ENCODE measurements at regions not wholly inside any gene's neighbourhood (a gene's known extent, or its start where the extent isn't known, plus 50 kb on each side); places are given as distances from the start of the nearest gene placed in this dataset.

DNA sequence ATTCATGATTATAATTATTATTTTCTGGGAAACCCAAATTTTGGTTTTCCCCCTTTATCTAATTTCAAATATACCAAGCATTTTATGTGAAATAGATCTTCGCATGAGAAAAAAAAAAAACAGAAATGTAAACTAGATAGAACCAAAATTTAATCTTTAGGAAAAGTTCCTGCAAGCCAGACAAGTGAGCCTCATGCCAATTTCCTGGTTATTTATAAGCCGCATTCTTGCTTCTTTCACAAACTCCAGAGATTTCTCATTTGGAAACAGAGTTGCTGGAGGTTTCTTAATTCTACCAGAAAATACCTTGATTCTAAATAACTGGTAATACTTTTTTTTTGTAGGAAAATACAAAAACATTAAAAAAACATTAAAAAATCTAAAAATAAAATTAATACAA, 690.4 kb upstream of the IGFBP3 start:
- TF ChIP-seq, protein P1, sequence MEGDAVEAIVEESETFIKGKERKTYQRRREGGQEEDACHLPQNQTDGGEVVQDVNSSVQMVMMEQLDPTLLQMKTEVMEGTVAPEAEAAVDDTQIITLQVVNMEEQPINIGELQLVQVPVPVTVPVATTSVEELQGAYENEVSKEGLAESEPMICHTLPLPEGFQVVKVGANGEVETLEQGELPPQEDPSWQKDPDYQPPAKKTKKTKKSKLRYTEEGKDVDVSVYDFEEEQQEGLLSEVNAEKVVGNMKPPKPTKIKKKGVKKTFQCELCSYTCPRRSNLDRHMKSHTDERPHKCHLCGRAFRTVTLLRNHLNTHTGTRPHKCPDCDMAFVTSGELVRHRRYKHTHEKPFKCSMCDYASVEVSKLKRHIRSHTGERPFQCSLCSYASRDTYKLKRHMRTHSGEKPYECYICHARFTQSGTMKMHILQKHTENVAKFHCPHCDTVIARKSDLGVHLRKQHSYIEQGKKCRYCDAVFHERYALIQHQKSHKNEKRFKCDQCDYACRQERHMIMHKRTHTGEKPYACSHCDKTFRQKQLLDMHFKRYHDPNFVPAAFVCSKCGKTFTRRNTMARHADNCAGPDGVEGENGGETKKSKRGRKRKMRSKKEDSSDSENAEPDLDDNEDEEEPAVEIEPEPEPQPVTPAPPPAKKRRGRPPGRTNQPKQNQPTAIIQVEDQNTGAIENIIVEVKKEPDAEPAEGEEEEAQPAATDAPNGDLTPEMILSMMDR (conservative IDR thresholded peaks at IDR 0.05; ENCODE audit: low read length): no peak
- TF ChIP-seq EZH2phosphoT487 (IDR thresholded peaks at IDR 0.05; ENCODE audit: borderline replicate concordance, low read depth, low read length): no peak
